GM21717 (cell line): ENCODE measurements at regions not wholly inside any gene's neighbourhood (a gene's known extent, or its start where the extent isn't known, plus 50 kb on each side); places are given as distances from the start of the nearest gene placed in this dataset.
A peak's percentile ranks its signal among the peaks of the same experiment; 100 is the strongest.
"Not testable (repeated sequence)": the region's sequence is repeated elsewhere in the genome, so short reads cannot be mapped to it uniquely, and the experiment has no call there.

ENCODE experiments used
- ATAC-seq: cut with Tn5 transposase; IDR thresholded peaks from one replicate; pipeline ENCODE4 v1.9.1; 2021; ENCODE audit warnings: mild to moderate bottlenecking, moderate library complexity; ENCODE audit not compliant: unreplicated experiment

DNA sequence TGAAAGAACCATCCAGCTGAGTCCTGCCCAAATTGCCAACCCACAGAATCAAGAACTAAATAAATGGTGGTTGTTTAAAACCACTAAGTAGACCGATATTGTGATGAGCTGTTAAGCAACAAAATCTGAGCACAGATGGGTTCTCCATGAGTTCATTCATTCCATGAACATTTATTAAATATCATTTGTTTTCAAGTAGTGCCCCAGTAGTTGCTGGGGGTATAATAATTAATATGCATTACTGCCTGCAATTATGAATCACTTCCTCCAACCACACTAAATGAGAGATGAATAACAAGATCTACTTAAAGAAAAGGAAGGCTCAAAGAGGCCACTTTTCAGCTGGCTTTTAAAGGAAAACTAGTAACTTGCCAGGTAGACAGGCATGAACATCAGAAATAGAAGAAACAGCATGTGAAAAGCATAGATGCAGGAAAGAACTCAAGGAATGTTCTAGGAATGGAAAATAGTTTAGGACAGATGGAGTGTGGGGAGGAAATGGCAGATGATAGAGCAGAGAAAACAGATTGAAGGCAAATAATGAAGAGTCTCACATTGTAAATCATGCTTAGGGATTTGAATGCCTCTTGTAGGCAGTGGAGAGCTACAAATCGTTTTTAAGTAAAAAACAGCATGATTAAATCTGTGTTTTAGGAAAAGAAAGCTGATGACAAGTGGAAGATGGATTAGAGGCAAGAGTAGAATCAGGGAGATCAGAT, 641.7 kb upstream of the DIPK2B start:
- no peak for ATAC-seq

DNA sequence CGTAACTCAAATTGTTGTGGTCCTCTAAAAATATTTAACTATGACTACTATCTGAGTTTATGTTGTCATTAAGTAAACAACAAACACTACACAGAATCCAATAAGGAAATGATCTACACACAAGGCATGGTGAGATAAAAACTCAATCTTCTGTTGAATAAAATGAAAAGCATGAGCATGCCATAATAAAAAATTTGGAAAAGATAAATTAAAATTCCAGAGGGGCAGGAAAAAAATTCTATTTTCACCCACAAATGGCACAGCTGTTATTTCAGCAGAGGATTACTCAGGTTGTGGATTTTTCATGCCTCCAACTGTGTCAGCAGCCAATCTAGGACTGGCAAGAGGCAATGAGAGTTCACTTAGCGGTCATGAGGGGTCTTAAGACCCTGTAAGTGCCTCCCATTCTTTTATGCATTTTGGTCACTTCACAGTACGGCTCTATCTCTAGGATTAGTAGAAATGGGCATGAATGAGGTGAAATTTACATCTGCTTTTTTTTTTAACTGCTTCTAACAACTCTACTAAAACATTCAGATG, 639.8 kb upstream of the DIPK2B start:
- no peak for ATAC-seq

- no peak for ATAC-seq
Measured at GRCh38 chrX:45830343-45830742, 629.7 kb upstream of the DIPK2B start.

GRCh38 chrX:45824471-45824870, 623.8 kb upstream of the DIPK2B start:
- ATAC-seq: no peak

- no peak for ATAC-seq
Measured at GRCh38 chrX:45823536-45823935, 622.9 kb upstream of the DIPK2B start.

DNA sequence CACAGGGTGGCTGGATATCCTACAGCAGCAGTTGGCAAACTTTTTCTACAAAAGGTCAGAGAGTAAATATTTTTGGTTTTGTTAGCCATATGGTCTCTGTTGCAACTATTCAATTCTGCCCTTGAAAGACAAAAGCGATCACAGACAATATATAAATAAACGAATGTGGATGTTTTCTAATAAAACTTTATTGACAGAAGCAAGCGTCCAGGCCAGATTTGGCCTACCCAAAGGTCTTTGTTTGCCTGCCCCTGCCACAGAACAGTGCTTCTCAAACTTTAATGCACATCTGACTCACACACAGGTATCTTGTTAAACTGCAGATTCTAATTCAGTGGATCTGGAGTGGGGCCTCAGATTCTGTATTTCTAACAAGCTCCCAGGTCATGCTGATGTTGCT, 621.4 kb upstream of the DIPK2B start:
- ATAC-seq: no peak

GRCh38 chrX:45818913-45819312, 618.2 kb upstream of the DIPK2B start:
- ATAC-seq: no peak

DNA sequence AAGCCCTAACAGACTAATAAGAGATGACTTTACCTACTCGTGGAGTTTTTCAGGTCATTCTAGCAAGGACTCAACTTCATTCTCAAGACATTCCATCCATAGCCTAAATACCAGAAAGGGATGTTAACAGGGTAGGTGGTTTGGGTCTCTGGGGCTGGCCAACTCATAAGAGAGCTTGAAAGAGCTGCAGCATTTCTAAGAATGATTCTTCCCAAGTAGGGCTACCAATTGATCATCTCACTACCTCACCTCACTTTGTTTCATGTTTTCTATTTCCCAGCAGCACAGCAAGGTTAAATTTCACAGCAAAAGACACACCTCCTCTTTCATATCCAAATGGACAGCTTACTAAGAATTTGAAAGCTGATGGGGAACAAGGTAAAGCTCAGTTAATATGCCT, 614.8 kb upstream of the DIPK2B start:
- ATAC-seq: no peak

DNA sequence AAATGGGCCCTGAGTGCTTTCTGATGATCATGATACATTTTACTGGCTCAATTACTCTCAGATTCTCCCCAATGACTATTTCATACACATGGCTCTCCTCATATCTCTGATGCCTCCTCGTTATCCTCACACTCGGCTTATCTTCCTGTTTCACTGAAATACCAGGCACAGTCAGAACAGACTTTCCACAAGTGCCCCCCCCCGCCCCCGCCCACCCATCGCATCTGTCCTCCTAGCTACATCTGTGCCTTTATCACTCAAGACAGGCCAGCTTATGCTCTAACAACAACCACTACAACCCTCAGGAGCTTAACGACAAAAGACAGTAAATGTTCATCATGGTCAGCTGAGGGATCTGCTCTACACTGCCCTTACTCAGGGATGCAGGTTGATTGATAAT, 610.6 kb upstream of the DIPK2B start:
- no peak for ATAC-seq

DNA sequence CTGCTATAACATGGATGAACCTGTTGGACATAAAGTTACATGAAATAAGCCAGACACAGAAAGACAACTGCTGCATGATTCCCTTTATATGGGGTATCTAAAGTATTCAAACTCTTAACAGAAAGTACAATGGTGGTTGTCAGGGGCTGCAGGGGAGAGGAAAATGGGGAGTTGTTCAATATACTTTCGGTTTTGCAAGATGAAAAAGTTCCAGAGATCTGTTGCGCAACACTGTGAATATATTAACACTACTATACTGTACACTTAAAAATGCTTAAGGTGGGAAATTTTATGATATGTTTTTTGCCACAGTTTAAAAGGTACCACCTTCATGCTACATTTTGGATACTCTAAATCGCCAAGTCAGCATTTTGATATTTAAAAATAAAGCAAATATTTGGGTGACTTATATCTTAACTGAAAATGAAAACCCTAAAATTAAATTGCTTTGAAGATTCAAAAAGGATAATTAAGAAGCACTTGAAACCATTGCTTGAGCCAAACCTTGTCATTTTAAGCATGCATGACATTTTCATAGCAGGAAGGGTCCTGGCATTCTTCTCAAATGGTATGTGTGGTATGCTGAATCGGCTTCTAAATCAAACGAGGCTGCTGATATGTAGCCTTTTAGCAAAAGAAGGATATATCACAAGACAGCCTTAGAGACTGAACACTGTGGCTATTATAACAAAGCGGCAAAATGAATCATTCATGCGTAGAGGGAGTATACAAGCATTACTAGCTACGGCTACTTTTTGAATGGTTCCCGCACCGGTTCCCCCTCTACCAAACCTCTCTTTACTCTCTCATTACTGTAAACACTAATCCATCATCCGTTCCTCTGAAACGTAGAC, 607.1 kb upstream of the DIPK2B start:
- no peak for ATAC-seq

DNA sequence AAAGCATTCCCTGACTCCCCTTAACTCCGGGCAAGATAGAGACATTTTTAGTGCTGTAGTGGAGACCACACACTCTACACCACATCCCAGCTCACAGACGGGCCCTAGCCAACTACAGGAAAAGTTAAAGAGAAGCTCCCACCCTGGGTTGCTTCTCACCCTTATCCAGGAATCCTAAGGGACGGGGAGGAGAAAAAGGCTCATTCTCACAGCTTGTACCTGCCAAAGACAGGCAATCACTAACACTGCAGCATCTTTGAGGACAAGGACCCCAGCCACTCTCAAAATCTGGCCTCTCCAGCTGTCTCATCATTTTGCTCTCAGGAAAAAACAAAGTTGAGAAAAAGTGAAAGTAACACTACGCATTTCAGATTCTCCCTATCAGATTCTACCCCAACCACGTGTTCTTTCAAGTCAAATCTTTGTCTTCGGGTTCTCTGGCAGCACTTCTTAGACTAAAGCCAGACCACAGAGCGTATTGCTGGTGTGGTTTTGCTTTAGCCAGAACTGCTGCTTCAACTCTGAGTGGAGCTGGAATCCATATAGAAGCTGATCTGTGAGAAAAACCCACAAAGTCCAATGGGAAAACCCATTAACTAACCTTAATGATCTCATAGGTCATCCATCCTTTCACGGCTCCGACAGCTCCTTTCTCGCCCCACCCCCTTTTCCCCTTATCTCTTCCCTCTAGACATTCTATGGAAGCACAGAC, 605.9 kb upstream of the DIPK2B start:
- ATAC-seq: peak; percentile 67

GRCh38 chrX:45804276-45804675, 603.6 kb upstream of the DIPK2B start:
- ATAC-seq: no peak

- no peak for ATAC-seq
Measured at GRCh38 chrX:45803383-45803921, 602.8 kb upstream of the DIPK2B start.

DNA sequence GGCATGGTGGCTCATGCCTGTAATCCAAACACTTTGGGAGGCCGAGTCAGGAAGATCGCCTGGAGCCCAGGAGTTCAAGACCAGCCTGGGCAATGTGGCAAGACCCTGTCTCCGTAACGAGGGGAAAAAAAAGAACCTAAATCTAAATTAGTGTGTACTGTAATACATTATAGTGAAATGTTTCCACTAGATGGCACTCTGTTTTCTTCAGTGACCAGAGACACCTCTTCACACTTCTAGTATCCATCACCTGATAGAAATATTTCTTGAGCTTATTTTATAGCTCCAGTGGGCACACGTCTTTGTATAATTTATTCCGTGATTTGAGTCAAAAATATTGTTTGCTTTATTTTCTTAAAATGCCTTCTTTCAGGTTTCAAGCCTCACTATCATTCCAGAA, 600.9 kb upstream of the DIPK2B start:
- no peak for ATAC-seq

- not testable (repeated sequence) for ATAC-seq
Measured at GRCh38 chrX:45800746-45801453, 600.2 kb upstream of the DIPK2B start.

DNA sequence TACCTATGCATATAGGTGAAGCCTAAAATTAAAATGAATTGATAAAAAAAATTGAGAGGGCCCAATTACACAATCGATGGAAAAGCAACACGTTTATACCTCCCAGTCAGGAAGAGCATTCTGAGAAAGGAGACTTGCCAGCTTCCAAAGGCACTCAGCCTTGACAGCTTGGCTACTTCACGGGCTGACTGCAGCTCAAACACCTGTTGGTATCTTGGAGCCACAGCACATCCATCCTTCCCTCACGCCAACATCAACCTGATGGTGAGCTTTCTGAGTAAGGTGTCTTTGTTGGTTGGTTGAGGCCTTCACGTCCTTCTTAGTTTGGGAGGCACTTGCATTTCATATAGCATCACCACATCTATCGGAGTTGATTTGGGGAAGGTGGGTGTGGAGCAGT, 598.9 kb upstream of the DIPK2B start:
- no peak for ATAC-seq

GRCh38 chrX:45795546-45795945, 594.9 kb upstream of the DIPK2B start:
- no peak for ATAC-seq

DNA sequence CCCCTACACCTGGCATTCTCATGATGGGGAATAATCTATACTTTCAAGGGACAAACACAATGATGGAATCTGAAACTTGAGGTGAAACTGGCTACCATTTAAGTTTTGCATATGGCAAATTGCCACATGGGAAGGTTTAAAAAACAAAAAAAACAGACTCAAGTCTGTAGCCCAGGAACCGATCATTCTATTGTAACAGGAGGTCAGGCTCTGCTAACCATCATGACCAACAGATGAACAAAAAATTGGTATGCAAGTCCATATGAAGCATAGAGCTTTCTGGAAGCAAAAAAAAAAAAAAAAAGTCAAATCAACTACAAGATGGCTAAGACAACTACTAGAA, 594.3 kb upstream of the DIPK2B start:
- ATAC-seq: peak; percentile 45

GRCh38 chrX:45794323-45794994, 593.8 kb upstream of the DIPK2B start:
- ATAC-seq: no peak

DNA sequence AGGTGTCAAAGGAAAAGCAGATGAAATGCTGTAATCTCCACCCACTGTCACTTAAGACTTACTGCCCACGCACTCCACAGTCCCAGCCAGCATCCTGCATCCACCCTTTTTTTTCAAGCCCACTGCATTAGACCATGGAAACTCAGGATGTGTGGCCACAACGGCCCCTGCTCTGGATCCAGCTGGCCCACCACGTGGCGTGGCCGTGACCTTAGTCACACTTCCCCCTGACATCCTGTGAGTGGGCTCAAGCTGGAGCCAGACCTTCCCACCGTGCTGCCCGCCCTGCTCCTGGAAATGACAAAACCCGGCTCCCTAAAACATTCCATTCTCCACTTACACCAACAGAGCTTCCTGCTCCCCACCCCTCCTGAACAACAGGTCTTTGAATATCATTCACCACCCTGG, 588.3 kb upstream of the DIPK2B start:
- no peak for ATAC-seq
